ENCODE measurements at regions not wholly inside any gene's neighbourhood (a gene's known extent, or its start where the extent isn't known, plus 50 kb on each side); places are given as distances from the start of the nearest gene placed in this dataset.

DNA sequence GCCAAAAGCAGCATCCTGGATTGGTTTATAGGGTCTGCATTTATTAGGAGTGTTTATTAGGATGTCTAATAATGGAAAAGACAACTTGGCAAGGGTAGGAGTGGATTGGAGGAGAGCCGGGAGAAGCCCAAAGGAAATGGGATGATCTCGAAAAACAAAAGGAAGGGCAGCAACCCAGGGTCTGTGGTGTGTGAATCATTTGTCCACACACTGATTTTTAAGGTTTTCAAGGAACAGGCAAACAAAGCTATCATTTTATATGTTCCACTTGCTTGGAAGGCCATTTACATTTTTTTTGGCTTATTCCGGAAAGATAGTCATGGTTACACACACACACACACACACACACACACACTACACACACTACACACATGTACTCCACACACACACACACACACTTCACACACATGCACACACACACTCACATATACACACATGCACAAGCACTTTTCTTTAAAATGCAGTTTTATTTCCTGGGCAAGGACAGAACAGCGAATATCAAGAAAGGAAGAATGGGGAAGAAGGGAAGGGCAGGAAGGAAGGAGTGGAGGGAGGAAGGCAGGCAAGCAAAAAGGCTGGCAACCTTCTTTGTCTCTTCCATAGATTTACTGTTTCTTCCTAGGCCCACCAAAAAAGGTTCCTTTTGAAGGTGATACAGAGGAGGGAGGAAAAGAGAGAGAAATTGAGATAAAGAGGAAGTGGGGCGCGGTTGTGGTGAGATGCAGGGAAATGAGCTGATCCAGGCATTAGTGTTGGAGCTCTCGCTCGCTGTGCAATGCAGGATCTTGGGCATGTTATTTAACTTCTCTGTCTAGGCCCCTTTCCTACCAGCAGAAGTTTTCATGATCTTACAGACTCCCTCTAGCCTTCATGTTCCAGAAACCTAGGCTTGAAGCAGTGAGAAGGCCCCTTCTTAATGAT, 88.6 kb upstream of the MAML3 start:
- Histone ChIP-seq H3K36me3 (ENCODE audit: insufficient read depth) (no peaks in the 10 kb centered on the region), H3K27me3 (ENCODE audit: insufficient read depth, low read depth) (no peaks in the 10 kb centered on the region), H3K4me1 (ENCODE audit: low read depth, poor library complexity, severe bottlenecking) (peaks cover 71% of the 10 kb centered on the region), H2AFZ (ENCODE audit: low read depth) (peak overlapping the region; percentile 60), H3K4me3 (IDR thresholded peaks at IDR 0.05; ENCODE audit: insufficient read depth, low read depth, low read length) (no peak overlapping the region), H3K27ac (peak overlapping the region; percentile 70), H4K20me1 (ENCODE audit: insufficient read depth) (no peaks in the 10 kb centered on the region), H3K79me2 (ENCODE audit: insufficient read depth, low read depth) (no peaks in the 10 kb centered on the region), H3K9ac (peak overlapping the region; percentile 34; the same call in 1 of the 2 replicates), H3K4me2 (peak overlapping the region; percentile 61)
- no peak for TF ChIP-seq CTCF (conservative IDR thresholded peaks at IDR 0.05; ENCODE audit: low read depth, low read length)

GRCh38 chr4:140240237-140240636, 86.3 kb upstream of the MAML3 start:
- H3K79me2 ChIP-seq (ENCODE audit: insufficient read depth, low read depth), result no peaks in the 10 kb centered on the region
- H3K4me1 ChIP-seq (ENCODE audit: low read depth, poor library complexity, severe bottlenecking), result peaks cover 95% of the 10 kb centered on the region
- no peak overlapping the region for H3K4me3 ChIP-seq (IDR thresholded peaks at IDR 0.05; ENCODE audit: insufficient read depth, low read depth, low read length)
- H3K9ac ChIP-seq, result no peak overlapping the region
- no peak overlapping the region for H3K4me2 ChIP-seq
- H2AFZ ChIP-seq (ENCODE audit: low read depth), result no peak overlapping the region
- no peaks in the 10 kb centered on the region for H3K36me3 ChIP-seq (ENCODE audit: insufficient read depth)
- no peaks in the 10 kb centered on the region for H3K27me3 ChIP-seq (ENCODE audit: insufficient read depth, low read depth)
- no peak for TF ChIP-seq CTCF (conservative IDR thresholded peaks at IDR 0.05; ENCODE audit: low read depth, low read length)
- H3K27ac ChIP-seq, result no peak overlapping the region
- H4K20me1 ChIP-seq (ENCODE audit: insufficient read depth), result no peaks in the 10 kb centered on the region

DNA sequence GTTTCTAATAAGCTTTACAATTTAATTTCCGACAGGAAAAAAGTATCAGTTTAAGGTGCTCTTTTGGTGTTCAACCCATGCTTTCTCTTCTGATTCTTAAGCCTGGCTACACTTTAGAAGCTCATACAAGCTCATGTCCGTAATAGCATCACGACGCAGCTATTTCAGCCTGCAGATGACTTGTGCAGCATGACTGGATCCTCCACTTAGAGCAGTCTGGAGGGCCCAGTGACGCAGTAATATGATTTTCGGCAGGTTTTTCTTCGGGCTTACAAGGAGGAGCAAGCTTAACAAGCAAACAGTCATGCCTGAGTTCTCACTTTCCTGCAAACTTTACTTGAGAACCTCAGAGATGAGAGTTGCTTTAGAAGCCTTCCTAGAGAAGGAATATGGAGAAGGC, 85.3 kb upstream of the MAML3 start:
- H2AFZ ChIP-seq (ENCODE audit: low read depth), result 0 out of 2 replicates have a peak overlapping the region, but pooled peaks have one; percentile 62

DNA sequence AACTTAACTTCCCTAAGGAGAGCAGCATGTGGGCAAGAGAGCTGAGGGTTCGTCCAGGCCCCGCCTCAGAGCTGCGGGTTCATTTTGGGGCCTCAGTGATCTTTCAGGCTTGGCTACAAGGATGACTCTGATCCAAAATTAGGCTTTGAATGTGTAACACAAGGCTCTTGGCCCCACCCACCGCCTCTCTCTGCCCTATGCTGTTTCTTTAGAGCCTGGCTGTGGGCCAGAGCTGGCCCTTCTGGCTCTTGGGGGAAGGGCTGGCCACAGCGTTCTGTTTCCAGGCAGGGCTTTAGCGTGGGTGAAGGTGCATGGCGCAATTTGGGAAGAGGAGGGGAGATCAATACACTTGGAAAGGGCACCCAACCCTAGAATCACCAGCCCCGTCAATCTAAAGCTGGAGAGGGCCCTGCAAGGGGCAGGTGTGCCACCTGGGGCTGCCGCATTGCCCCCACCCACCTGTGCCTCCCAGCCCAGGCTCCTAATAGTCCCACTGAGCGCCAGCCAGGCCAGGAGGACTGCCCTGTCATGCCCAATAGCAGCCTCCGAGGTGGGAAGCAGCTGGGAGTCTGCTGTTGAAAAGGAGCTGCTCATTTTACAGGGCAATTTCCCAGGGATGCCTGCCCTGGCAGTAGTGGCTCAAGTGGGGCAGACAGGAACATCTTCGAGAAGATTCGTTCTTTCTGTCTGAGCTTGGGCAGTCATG, 84.5 kb upstream of the MAML3 start:
- H3K36me3 ChIP-seq (ENCODE audit: insufficient read depth), result no peaks in the 10 kb centered on the region
- H3K79me2 ChIP-seq (ENCODE audit: insufficient read depth, low read depth), result no peaks in the 10 kb centered on the region
- H3K27me3 ChIP-seq (ENCODE audit: insufficient read depth, low read depth), result no peaks in the 10 kb centered on the region
- TF ChIP-seq CTCF (conservative IDR thresholded peaks at IDR 0.05; ENCODE audit: low read depth, low read length), result no peak
- H3K27ac ChIP-seq, result peak overlapping the region; percentile 75
- peak overlapping the region; percentile 34; the same call in 1 of the 2 replicates for H3K9ac ChIP-seq
- peak overlapping the region; percentile 62 for H2AFZ ChIP-seq (ENCODE audit: low read depth)
- H4K20me1 ChIP-seq (ENCODE audit: insufficient read depth), result no peaks in the 10 kb centered on the region
- H3K4me3 ChIP-seq (IDR thresholded peaks at IDR 0.05; ENCODE audit: insufficient read depth, low read depth, low read length), result no peak overlapping the region
- H3K4me1 ChIP-seq (ENCODE audit: low read depth, poor library complexity, severe bottlenecking), result peaks cover 99% of the 10 kb centered on the region
- peak overlapping the region; percentile 67 for H3K4me2 ChIP-seq

More for the DNA sequence above, 85.3 kb upstream of the MAML3 start:
- Histone ChIP-seq H3K79me2 (ENCODE audit: insufficient read depth, low read depth) (no peaks in the 10 kb centered on the region), H3K27me3 (ENCODE audit: insufficient read depth, low read depth) (no peaks in the 10 kb centered on the region), H3K36me3 (ENCODE audit: insufficient read depth) (no peaks in the 10 kb centered on the region), H3K9ac (no peak overlapping the region), H3K4me1 (ENCODE audit: low read depth, poor library complexity, severe bottlenecking) (peaks cover 99% of the 10 kb centered on the region), H3K4me2 (peak overlapping the region; percentile 67), H3K4me3 (IDR thresholded peaks at IDR 0.05; ENCODE audit: insufficient read depth, low read depth, low read length) (no peak overlapping the region), H3K27ac (no peak overlapping the region), H4K20me1 (ENCODE audit: insufficient read depth) (no peaks in the 10 kb centered on the region)
- no peak for TF ChIP-seq CTCF (conservative IDR thresholded peaks at IDR 0.05; ENCODE audit: low read depth, low read length)

Data from KMS-11 (cell line).